Hematopoietic multipotent progenitor cell treated with erythropoietin and hydrocortisone succinate and interleukin-3 and kit ligand, for 15 days (in vitro differentiated cells): ENCODE measurements at regions not wholly inside any gene's neighbourhood (a gene's known extent, or its start where the extent isn't known, plus 50 kb on each side); places are given as distances from the start of the nearest gene placed in this dataset.

Experiments used
- DNase-seq: peaks from one replicate; pipeline ENCODE4 v3.0.0-alpha.2; 2015; ENCODE audit warnings: low spot score

DNA sequence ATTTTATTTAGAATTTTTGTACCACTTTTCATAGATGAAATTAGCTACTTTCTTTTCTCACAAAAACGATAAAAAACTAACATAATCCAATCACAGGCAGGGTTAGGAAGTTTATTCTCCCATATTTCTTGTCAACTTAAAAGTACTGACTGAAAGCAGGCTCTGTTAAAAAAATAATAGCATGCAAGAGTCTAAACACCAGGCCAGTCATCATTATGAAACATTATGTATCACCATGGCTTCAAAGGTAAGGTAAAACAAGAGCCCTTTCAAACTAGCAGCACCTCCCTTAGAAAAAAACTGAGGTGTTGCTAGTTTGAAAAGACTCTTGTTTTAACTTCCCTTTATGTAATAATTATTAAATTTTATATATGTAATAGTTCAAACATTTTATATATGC is 848.0 kb downstream of the RNF144A start:
- DNase-seq = no peak

DNA sequence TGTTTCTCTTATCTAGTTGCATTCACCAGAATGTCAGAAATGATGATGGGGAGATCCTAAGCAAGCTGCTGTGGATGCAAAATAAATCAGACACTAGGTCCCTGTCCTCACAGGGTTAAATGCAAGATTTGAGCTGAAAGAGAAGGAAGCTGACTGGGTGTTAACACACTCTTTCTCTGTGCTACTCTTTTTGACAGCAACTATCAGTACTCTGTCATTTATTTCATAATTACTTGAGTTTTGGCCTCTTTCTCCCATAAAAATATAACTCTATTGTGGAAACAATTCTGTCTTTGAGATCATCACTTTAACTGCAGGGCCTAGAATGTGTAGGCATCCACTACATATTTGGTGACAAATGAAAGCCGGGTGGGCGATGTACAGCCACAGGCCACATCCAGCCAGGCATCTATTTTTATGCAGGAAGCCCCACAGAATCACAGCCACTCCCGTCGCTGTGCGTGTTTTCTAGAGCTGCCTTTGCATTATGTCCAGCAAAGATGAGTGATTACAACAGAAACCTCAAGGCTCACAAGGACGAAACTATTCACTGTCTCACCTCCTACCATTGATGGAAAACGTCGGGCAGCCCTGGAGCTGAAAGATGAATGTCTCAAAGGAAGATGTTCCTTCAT is 849.0 kb downstream of the RNF144A start:
- no peak for DNase-seq

DNA sequence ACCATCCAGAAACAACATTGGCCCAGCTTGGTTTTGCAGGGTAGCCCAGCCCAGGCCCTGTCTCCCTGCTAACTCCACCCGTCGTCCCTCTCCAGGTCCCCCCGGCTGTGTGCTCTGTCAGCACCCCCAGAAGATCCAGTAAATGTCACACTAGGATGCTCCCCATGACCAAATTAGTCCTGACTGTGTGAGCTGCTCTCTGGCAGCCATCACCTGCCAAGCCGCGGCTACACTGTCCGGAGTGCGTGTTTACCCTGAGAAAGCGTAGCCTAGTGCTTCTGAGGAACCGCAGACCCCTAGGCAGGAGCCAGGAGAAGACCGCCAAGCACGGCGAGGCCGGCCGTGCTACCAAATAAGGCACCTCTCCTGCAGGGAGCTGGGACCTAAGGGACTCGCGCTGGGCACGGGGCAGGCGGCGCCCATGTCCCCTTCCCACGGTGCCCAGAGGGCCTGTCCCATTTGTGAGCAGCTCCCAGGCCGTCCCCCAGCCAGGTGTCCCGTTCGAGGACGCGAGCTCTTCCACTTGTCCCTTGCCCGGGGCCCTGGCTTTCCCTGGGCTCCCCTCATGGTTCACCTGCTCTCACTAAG is 849.9 kb downstream of the RNF144A start:
- DNase-seq = no peak

DNA sequence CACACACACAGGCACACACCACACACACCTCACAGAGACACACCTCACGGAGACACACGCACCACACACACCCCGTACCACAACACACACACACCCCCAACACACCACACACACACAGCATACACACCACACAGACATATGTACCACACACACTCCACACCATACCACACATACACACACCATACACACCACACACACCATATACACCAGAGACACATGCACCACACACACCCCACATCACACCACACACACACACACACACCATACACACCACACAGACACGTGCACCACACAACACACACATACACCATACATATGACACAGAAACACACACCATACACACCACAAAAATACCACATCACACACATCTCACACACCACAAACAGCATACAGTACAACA is 850.7 kb downstream of the RNF144A start:
- DNase-seq = no peak

DNA sequence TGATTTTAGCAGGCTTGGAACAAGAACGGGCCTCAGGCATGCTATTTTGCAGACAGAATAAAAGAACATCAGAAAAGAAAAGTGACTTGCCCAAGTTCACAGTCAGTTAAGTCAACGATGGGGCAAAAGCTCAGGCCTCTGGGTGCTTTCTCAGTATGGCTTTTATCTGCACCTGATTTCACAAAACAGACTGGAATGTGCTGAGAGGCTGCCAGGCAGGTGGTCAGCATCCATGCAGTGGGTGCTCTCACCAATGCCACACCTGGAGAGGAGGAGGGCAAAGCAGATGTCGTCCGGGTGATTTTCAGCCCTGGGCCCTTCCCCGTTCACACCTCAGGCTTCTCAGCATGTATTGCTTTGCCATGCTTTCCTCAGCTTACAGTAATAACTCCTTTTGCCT is 854.6 kb downstream of the RNF144A start:
- no peak for DNase-seq

DNA sequence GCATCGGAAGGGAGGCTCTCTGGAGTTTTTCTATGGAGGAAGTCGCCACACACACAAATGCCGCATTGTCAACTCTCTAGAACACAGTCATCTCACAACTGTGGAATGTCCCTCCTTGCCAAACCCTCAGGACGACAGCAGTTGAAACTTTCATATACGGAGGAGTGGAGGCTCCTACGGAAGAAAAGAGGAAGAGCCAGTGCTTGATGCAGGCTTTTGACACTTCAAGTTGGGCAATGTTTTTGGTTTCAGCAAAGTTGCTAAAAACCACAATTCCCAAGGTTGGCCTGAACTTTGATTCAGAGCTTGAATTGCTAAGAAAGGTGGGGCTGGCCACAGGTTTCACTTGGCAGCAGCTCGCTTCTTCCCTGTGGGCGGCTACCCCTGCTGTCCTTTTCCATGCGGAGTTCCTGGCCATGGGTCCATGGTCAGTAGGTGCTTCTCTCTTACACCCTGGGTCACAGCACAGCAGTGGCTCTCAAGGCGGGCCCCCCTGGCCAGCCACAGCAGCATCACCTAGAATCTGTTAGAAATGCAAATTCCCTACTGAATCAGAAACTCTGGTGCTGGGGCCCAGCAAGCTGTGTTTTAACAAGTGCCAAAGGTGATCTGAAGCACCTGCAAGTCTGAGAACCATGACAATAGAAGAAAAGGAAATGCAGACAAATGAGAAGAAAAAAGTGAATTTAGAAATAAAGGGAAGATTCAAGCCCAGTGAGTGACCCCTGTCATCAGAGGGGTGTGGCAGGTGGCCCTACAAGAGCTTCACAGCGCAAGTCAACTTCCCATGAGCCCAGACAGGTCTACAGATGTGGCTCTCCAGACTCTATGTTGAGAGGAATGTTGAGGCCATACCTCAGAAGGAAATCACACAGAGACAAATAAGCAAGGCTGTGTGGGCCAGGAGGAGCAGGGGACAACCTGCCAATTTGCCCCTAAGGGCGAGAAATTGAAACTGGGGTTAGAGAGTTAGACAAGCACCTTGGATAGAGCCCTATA is 856.4 kb downstream of the RNF144A start:
- DNase-seq = no peak

DNA sequence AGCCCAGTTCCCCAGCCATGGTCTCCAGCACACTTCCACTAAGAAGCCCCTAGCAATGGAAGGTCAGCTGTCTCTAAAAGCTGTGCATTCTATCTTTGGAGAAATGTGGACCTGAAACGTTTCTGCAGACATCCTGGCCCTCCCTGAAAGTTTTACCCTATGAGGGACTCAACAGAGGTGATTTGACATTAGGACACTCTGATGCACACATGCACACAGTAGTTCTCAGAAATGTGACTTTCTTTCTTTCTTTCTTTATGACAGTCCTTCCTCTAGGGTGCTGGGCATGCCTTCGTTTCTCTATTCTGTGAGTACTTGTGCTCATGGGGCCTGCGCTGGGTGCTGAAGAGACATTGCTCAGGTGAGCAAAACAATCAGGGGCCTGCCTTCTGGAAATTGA is 857.3 kb downstream of the RNF144A start:
- DNase-seq = no peak

DNA sequence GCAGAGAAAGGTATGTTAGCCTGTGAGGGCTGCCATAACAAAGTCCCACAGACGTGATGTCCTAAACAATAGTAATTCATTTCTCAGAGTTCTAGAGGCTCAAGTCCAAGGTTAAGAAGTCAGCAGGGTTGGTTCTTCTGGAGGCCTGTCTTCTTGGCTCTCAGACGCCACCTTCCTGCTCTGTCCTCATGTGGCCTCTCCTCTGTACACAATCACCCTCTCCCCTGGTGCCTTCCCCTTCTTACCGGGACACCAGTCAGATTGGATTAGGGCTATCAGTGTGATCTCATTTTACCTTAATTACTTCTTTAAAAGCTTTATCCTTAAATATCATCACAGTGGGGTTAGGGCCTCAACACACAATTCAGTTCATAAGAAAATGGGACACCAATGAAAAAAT is 860.5 kb downstream of the RNF144A start:
- DNase-seq = no peak

DNA sequence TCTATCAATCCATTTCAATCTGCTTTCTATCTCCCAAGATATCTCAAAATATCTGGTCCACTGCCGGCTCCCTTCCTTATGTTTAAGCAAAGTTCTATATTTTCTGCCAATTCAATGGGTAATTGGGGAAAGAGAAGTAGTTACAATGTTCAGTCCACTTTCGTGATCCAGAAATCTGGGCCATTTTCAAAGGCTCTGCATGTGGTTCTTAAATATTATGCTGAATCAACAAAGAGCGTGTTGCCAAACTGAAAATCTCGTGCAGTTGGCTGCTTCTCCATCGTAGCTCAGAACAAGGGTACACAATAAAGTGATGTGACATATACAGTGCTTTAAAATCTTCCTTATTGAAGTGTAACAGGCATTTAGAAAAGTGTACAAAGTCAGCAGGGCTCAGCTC is 863.1 kb downstream of the RNF144A start:
- no peak for DNase-seq

DNA sequence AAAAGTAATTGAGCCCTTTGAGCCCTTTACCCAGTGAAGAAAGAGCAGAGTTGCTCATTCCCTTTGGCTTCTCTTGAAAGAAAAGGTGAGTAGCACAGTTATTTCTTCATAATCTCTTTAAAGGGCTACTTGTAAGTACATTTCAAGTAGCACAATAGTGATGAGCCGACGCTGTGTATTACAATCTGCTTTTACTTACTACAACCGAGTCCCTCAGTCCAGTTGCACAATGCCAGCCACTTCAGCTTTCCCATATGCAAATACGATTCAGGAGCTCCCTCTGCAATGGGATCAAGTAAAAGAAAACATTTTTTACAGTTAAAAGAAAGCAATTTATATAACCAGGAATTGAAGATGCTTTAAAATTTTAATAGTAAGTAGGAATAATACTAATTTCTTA is 868.5 kb downstream of the RNF144A start:
- DNase-seq = no peak

DNA sequence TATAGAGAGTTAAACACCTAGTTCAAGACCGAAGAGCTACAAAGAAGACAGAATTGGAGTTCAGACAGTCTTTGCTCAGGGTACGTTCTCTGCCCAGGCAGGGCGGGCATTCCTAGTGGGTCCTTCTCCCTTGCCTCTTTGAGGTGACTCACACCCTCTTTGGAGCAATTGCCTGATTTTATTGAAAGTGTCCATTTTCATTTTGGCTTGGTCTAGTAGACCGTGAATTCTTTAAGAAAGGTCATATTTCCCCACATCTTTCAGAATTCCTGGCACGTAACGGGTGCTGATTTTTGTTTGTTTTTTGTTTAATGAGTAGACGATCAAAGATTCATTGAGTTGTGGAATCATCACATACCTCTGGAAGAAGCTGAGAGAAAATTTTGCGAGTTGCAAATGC is 871.5 kb downstream of the RNF144A start:
- no peak for DNase-seq

DNA sequence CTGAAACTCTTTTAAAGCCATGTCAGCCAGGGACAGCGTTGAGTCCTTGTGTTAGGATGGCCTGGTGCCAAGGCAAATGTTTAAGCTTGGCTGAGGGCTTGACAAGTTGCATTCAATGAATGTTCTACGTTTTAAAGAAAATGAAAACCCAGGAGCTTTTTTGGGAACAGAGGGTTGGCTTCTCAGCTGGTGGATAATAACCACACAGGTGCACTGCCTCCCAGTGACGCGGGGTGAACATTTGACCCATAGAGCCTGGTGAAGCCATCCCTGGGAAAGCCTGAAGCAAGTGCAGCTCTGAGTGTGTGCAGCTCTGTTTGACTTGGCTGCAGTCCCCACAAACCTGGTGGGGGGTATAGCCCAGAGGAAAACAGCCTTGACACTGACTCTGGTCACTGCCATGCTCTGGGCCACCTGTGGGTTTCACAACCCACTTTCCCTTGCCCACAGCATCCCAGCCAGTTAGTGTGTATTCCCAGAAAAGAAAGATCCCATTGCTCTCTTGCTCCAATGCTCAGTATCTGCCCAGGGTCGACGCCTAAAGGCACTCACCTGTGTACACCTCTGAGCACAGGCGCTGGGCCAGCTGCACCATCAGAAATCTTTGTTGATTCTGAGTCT is 874.9 kb downstream of the RNF144A start:
- DNase-seq = no peak

DNA sequence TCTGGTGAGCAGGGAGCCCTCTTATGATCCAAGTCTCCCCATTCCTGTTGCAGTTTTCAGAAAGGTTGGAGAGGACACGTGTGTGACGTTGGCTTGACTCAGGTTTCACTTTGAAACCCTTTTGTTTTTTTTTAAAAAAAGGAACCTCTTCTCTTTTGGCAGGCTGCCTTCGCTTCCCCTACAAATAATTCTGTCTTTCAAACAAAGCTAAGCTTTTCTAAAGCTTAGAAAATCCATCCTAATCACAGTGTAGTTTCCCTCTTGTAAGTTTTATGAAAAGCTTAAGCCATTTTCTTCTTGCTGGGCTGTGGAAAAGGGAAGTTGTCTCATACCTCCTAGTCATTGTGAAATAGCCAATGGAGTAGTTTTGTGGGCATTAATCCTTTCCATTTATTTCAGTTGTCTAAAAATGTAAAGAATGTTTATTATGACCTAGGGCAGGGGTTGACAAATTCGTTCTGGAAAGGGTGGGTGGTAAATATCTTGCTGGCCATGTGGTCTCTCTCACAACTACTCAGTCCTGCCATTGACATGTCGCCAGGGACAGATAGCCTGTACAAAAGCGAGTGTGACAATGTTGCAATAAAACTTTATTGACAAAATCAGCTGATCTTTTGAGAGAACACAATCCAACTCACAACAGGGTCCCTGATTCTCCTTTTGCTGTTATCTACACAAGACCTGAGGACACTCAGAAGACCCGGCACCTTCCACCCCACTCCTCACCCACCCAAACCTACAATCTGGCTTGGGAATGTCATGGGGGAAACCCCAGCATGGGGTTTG is 878.8 kb downstream of the RNF144A start:
- DNase-seq = no peak

DNA sequence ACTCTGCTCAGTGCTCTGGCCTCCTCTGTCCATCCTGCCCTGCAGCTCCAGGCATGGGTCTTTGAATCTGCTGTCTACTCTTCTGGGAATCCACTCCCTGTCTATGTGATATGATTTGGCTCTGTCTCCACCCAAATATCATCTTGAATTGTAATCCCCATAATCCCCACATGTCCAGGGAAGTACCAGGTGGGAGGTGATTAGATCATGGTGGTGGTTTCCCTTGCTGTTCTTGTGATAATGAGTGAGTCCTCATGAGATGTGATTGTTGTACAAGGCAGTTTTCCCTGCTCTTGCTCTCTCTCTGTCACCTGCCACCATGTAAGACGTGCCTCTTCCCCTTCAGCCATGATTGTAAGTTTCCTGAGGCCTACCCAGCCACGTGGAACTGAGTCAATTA is 881.8 kb upstream of the ID2 start:
- no peak for DNase-seq

DNA sequence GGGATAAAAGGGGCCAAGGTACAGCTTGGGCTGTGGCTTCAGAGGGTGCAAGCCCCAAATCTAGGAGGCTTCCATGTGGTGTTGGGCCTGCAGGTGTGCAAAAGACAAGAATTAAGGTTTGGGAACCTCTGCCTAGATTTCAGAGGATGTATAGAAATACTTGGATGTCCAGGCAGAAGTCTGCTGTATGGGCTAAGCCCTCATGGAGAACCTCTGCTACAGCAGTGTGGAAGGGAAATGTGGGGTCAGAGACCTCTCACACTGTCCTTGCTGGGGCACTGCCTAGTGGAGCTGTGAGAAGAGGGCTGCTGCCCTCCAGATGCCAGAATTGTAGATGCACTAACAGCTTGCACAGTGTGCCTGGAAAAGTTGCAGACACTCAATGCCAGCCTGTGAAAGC is 880.6 kb upstream of the ID2 start:
- no peak for DNase-seq

DNA sequence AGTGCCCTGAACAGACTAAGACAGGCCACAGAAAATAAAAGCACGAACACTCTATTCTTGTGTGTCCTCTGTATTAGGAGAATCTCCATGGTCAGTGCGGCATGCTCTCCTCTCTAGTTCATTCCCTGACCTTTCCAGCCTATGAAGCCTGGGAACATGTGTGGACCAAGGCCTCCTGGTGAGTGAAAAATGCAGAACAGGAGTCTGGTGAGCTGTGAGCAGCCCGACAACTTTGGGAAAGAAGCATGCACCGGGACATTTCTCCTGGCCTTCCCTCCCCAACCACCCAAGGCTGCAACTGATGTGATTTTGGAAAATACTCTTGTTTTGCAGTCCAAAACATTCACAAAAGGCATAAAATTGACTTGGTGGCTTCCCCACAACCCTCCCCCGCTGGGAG is 878.3 kb upstream of the ID2 start:
- DNase-seq = no peak

DNA sequence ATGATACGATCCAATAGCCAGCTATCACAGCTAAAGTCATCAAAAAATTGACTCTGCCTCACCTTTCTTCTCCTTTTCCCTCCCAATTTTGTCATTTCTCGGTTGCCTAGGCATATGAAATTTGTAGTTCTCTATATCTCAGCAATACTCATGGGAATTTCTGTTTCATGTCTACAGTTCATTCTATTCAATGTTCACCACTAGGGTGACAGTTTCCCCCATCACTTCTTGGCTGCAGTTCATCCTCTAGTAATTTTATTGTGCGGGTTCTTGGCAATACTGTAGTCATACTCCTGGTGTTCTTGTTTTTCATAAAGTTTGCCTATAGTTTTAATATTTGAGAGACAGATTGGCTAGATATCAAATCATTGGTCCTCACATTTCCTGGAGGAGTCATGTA is 872.2 kb upstream of the ID2 start:
- no peak for DNase-seq

DNA sequence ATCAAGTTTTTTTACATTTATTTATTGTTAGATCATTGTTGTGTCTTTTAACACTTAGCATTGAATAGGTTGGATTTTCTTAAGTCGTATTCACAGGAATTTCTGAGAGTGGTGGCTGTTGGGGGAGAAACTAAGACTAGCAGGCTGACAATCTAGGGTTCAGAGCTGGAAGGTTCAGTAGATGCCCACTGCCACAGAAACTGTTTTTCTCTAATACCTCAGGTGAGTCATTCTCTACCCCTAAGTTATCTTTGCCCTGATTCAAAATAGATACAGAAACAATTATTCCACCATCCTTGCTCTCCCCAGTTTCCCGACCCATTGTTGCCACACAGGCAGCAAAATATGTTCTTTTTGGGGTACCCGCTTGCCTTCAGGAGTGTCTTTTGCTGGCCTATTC is 870.8 kb upstream of the ID2 start:
- no peak for DNase-seq

DNA sequence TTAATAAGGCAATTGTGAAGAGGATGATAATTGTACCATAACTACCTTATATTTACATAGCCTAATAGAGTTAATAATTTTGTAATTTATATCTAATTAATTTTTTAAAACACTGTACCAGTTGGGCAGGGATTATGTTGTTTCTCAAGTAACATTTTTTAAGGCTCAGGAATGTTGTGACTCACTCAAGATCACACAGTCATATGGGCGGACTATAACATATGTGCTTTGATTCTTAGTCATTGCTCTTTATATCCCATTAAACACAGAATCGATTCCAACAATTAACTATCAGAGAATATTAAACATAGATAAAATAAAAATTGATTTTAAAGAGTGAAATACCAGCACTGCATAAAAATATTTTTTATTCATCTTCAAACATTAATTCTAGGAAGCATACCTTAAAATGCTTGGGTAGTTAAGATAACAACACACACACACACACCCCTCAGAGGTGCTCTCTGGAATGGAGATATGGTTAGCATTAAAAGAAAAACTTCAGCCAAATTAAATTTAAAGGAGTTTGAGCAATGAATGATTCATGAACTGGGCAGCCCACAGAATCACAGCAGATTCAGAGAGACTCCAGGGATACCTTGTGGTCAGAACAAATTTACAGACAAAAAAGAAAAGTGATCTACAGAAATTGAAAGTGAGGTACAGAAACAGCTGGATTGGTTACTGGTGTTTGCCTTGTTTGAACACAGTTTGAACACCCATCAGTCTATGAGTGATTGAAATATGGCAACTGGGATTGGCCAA is 869.4 kb upstream of the ID2 start:
- DNase-seq = no peak

DNA sequence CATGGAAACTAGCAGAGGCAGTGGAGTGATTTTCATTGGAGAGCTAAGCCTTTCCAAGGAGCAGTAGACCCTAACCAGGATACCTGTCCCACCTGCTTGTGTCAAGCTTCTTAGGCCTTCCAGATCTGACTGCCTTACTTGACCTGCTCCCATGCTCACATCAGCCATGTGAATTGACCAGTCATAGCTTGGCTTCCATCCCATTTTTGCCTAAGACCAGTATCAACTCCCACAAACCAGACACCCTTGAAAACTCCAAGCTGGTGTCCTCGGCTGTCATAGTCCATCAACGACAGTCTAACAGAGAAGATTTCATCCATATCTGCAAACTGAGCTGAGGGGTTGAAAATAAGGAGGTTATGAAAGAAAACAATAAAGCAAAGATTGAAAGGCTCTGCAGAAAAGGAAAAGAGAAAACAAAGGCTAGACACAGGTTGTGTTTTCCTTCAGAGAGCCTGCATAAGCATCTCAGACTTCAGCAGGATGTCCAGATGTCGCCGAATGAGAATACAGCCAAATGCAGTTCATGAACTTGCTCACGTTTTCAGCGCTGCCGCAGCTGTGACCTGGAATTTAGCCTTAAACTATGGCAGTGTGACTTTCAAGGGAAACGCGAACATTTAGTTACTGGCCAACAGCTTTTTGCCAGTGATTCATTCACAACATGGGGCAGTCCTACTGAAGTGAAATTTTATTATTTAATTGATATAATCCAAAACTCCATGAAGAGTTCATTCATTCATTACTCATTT is 868.1 kb upstream of the ID2 start:
- no peak for DNase-seq
